ENCODE measurements at regions not wholly inside any gene's neighbourhood (a gene's known extent, or its start where the extent isn't known, plus 50 kb on each side); places are given as distances from the start of the nearest gene placed in this dataset.

- H3K36me3 ChIP-seq (ENCODE audit: control insufficient read depth in 2 of 4, insufficient read depth in 4 of 4, low read length in 3 of 4) = no peaks in the 10 kb centered on the region
- no peak overlapping the region for H2BK120ac ChIP-seq (replicated peaks; ENCODE audit: low read depth, low read length)
- H2BK20ac ChIP-seq (ENCODE audit: low read length) = no peak overlapping the region
- H2AK5ac ChIP-seq (ENCODE audit: low read depth, low read length) = no peak overlapping the region
- H3K79me2 ChIP-seq (ENCODE audit: control insufficient read depth in 1 of 2, insufficient read depth in 2 of 2, low read length in 2 of 2) = no peaks in the 10 kb centered on the region
- CTCF ChIA-PET (ENCODE audit: partially characterized antibody) = interaction anchor here (0.7 to 1.8 kb wide), 9 partner anchors 11 to 241 kb away, joined by 3 to 7 read pairs (median 3); no protein-coding TSS in a partner anchor
- H2BK5ac ChIP-seq (ENCODE audit: low read depth, low read length) = no peak overlapping the region
- no peaks in the 10 kb centered on the region; the same call in 1 of the 2 replicates for H3K23me2 ChIP-seq (ENCODE audit: low read depth, low read length)
- TF ChIP-seq MAFK (IDR thresholded peaks at IDR 0.05; ENCODE audit: low read depth, low read length) = no peak
- no peak for TF ChIP-seq ATF2 (IDR thresholded peaks at IDR 0.05; ENCODE audit: low read length)
- TF ChIP-seq SRF (IDR thresholded peaks at IDR 0.05; ENCODE audit: low read depth, low read length) = no peak
- TF ChIP-seq CTBP2 (IDR thresholded peaks at IDR 0.05; ENCODE audit: borderline replicate concordance, insufficient read depth, insufficient read length, low read length) = no peak
- TF ChIP-seq POLR2AphosphoS5 (IDR thresholded peaks at IDR 0.05; ENCODE audit: low read depth, low read length) = no peak
- TF ChIP-seq USF2 (IDR thresholded peaks at IDR 0.05; ENCODE audit: low read length) = no peak
- TF ChIP-seq YY1 (IDR thresholded peaks at IDR 0.05; ENCODE audit: low read depth, low read length) = no peak
- TF ChIP-seq SAP30 (IDR thresholded peaks at IDR 0.05; ENCODE audit: insufficient read depth, insufficient replicate concordance, low read length) = no peak
- no peak for TF ChIP-seq EP300 (IDR thresholded peaks at IDR 0.05; ENCODE audit: borderline replicate concordance in 1 of 2, low read depth in 2 of 2, low read length in 2 of 2)
- no peak for TF ChIP-seq HDAC2 (IDR thresholded peaks at IDR 0.05; ENCODE audit: borderline replicate concordance in 1 of 2, low read depth in 2 of 2, low read length in 2 of 2)
- no peak overlapping the region for H3K27ac ChIP-seq (ENCODE audit: low read depth, low read length)
- H4K5ac ChIP-seq (ENCODE audit: insufficient read length, low read depth, low read length) = no peak overlapping the region
- DNase-seq (ENCODE audit: low read depth in 1 of 2, low spot score in 2 of 2) (no peak), FAIRE-seq (no peak)
- no peak overlapping the region for H2BK12ac ChIP-seq (ENCODE audit: low read depth, low read length)
- no peak overlapping the region for H3K56ac ChIP-seq (replicated peaks; ENCODE audit: insufficient read length, low read depth, low read length)
- no peak overlapping the region for H3K9ac ChIP-seq (replicated peaks in 1 of 4; ENCODE audit: extremely low read depth in 1 of 4, low read depth in 3 of 4, low read length in 3 of 4)
- POLR2A ChIA-PET (ENCODE audit: partially characterized antibody) = no interaction called here
- no peaks in the 10 kb centered on the region for H4K20me1 ChIP-seq (replicated peaks in 1 of 2; ENCODE audit: control insufficient read depth in 1 of 2, insufficient read depth in 2 of 2, low read length in 2 of 2)
- no peak overlapping the region for H3K14ac ChIP-seq (ENCODE audit: insufficient read length)
- H3K4ac ChIP-seq (replicated peaks; ENCODE audit: insufficient read length, low read depth, low read length) = no peak overlapping the region
- H2BK15ac ChIP-seq (ENCODE audit: low read length) = no peak overlapping the region
- H3K9me3 ChIP-seq (ENCODE audit: insufficient read depth in 2 of 2, low read depth in 1 of 2, low read length in 1 of 2) = no peaks in the 10 kb centered on the region
- 0 out of 2 replicates have a peak overlapping the region, but pooled peaks have one; percentile 54 for H2AFZ ChIP-seq (ENCODE audit: low read length)
- 79% methylated on average over 3 of the region's 3 CpGs; no CpG with 5 or more reads in 1 of the 2 experiments for WGBS, 2 experiments (ENCODE audit: extremely low coverage in 1 of 2, insufficient coverage in 1 of 2, insufficient read length in 1 of 2, insufficient replicate concordance in 2 of 2, low coverage in 1 of 2, low lambda C conversion rate in 2 of 2, missing lambda C conversion rate in 1 of 2)
- H4K8ac ChIP-seq (ENCODE audit: extremely low read depth, insufficient read depth, low read length) = no peak overlapping the region
- peaks cover 0 to 9% (median 2%) of the 10 kb centered on the region in 4 experiments; a peak in 4 of 7 replicates for H3K4me1 ChIP-seq (replicated peaks in 1 of 4; ENCODE audit: control insufficient read depth in 3 of 4, insufficient read depth in 4 of 4, low read length in 3 of 4)
- no peak overlapping the region for H3K4me2 ChIP-seq (ENCODE audit: insufficient read depth in 1 of 2, low read depth in 2 of 2, low read length in 2 of 2)
- no peak overlapping the region for H3K4me3 ChIP-seq (ENCODE audit: extremely low read depth in 1 of 4, insufficient read depth in 2 of 4, low read depth in 3 of 4, low read length in 4 of 4)
- H3K79me1 ChIP-seq (ENCODE audit: low read depth, low read length) = no peaks in the 10 kb centered on the region; the same call in 1 of the 2 replicates
- no peak overlapping the region for H3K23ac ChIP-seq (ENCODE audit: insufficient read length)
- no peak overlapping the region for H3K18ac ChIP-seq (ENCODE audit: extremely low read depth, low read length)
- no peak overlapping the region for H4K91ac ChIP-seq (replicated peaks; ENCODE audit: insufficient read length, low read length)
- H3K27me3 ChIP-seq (replicated peaks in 1 of 4; ENCODE audit: control insufficient read depth in 3 of 4, extremely low read depth in 1 of 4, insufficient read depth in 3 of 4, low read length in 3 of 4) = no peaks in the 10 kb centered on the region
Observed at GRCh38 chr12:107373238-107373809, 280.0 kb upstream of the CRY1 start.

Measured in H1 (cell line).